Ovary (tissue), 7 donors: ENCODE measurements at regions not wholly inside any gene's neighbourhood (a gene's known extent, or its start where the extent isn't known, plus 50 kb on each side); places are given as distances from the start of the nearest gene placed in this dataset.

Experiments
- DNase-seq, 5 donors: peaks; one replicate each; pipeline ENCODE4 v3.0.0-alpha.2; 2019 to 2020
- H3K27ac ChIP-seq, 2 donors: fragments of 200-600 bp; one replicate each; pipeline versions ENCODE4 v1.5.1 to v1.8.0; 2019 to 2022
- H3K27me3 ChIP-seq: fragments of 200-600 bp; one replicate; pipeline ENCODE4 v1.8.0; 2022
- H3K36me3 ChIP-seq: fragments of 200-600 bp; sonication (generic); one replicate; pipeline ENCODE4 v1.5.1; 2019
- H3K4me1 ChIP-seq: one replicate; pipeline ENCODE4 v1.8.1; 2013; ENCODE audit warnings: mild to moderate bottlenecking, moderate library complexity; ENCODE audit not compliant: insufficient read depth
- H3K4me3 ChIP-seq: fragments of 200-600 bp; sonication (generic); one replicate; pipeline ENCODE4 v1.5.1; 2017
- H3K9me3 ChIP-seq, 2 donors: fragments of 200-600 bp in 1 of 2; sonication (generic) in 1 of 2; one replicate each; pipeline versions ENCODE4 v1.5.1 to v1.8.1; 2013 to 2019; ENCODE audit warnings: mild to moderate bottlenecking in 1 of 2, moderate library complexity in 1 of 2
- EP300 ChIP-seq: sonication (generic); formaldehyde crosslinking; IDR thresholded peaks from one replicate; pipeline ENCODE4 v1.6.1; 2017; ENCODE audit warnings: antibody characterized with exemption
- POLR2A ChIP-seq: fragments of 450-650 bp; IDR thresholded peaks from one replicate; pipeline ENCODE4 v1.6.1; 2017; ENCODE audit warnings: antibody characterized with exemption, mild to moderate bottlenecking, moderate library complexity
- WGBS, 3 donors: extraction: QIAGEN DNeasy Blood & Tissue Kit in 1 of 3; methylation state at CpG; one replicate each; pipeline versions ENCODE4 v1.1.5 to v1.1.7; 2013 to 2017; 5-methylcytosine and 5-hydroxymethylcytosine counted together
- intact Hi-C, 4 donors: fragments of 100-400 bp; cut with DNase I; formaldehyde crosslinking; loops; one replicate each; pipeline versions ENCODE4 v1.11.0 to v1.15.1; 2022 to 2023
- TF ChIP-seq, protein P1 (sequence below), 3 donors: fragments of 450-650 bp in 2 of 3; fragments of 200-600 bp in 1 of 3; IDR thresholded peaks; one replicate each; pipeline versions ENCODE4 v1.5.1 to v1.8.0; 2016 to 2022; ENCODE audit warnings: antibody characterized with exemption in 3 of 3, mild to moderate bottlenecking in 1 of 3
- donor health status: DM: no; HTN: no; CAD: no; lungs with moderate emphysema.
- donor health status: DM: no; HTN: no; CAD: no.
- donor health status: Bipolar disorder and iron deficiency.
- donor health status: DM: no; HTN: no; CAD: no.
- donor health status: DM: yes; HTN: yes; CAD: no.

GRCh38 chr2:234548695-234549420, 52.0 kb upstream of the ARL4C start:
- intact Hi-C loops: loop anchor here in 1 of 4 donors (5.0 kb wide), 1 partner anchor 558 kb away; no protein-coding TSS in a partner anchor
- H3K27ac ChIP-seq: no peak overlapping the region

DNA sequence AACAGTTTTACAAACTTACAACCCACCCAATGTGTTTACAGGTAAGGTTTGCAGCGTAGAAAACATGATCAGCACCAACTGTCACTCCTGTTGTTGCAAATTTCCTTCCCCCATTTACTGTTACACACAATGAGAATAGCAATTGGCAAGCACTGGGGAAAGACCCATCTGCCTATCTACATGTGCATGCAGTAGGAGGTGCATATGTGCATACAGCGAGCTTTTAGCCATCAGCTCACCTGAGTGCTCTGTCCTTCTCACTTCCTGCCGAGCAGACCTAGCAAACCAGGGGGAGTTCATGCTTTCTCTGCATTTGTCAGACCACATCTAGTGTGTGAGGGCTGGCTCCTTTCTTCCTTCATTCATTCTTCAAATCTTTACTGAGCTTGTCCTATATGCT, 49.9 kb upstream of the ARL4C start:
- H3K27ac ChIP-seq: no peak overlapping the region
- H3K9me3 ChIP-seq: no peaks in the 10 kb centered on the region
- no peaks in the 10 kb centered on the region for H3K4me1 ChIP-seq
- no peak overlapping the region for H3K4me3 ChIP-seq
- intact Hi-C loops: loop anchor here in 1 of 4 donors (5.0 kb wide), 1 partner anchor 561 kb away; no protein-coding TSS in a partner anchor
- no peak for DNase-seq
- TF ChIP-seq POLR2A (no peak), EP300 (no peak)
- TF ChIP-seq, protein P1, sequence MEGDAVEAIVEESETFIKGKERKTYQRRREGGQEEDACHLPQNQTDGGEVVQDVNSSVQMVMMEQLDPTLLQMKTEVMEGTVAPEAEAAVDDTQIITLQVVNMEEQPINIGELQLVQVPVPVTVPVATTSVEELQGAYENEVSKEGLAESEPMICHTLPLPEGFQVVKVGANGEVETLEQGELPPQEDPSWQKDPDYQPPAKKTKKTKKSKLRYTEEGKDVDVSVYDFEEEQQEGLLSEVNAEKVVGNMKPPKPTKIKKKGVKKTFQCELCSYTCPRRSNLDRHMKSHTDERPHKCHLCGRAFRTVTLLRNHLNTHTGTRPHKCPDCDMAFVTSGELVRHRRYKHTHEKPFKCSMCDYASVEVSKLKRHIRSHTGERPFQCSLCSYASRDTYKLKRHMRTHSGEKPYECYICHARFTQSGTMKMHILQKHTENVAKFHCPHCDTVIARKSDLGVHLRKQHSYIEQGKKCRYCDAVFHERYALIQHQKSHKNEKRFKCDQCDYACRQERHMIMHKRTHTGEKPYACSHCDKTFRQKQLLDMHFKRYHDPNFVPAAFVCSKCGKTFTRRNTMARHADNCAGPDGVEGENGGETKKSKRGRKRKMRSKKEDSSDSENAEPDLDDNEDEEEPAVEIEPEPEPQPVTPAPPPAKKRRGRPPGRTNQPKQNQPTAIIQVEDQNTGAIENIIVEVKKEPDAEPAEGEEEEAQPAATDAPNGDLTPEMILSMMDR (IDR thresholded peaks at IDR 0.05): no peak
- 81 to 94% (median 82%) methylated on average over 3 of the region's 3 CpGs for WGBS, 3 donors
- no peaks in the 10 kb centered on the region for H3K36me3 ChIP-seq
- no peaks in the 10 kb centered on the region for H3K27me3 ChIP-seq

More at GRCh38 chr2:234548695-234549420, 52.0 kb upstream of the ARL4C start:
- H3K4me3 ChIP-seq: no peak overlapping the region
- H3K9me3 ChIP-seq: no peaks in the 10 kb centered on the region
- 46 to 56% (median 52%) methylated on average over 15 of the region's 15 CpGs for WGBS, 3 donors
- TF ChIP-seq, protein P1 (IDR thresholded peaks at IDR 0.05): no peak
- no peak for TF ChIP-seq POLR2A
- TF ChIP-seq EP300: no peak
- no peaks in the 10 kb centered on the region for H3K4me1 ChIP-seq
- H3K36me3 ChIP-seq: no peaks in the 10 kb centered on the region
- no peak for DNase-seq
- no peaks in the 10 kb centered on the region for H3K27me3 ChIP-seq
